ENCODE measurements at regions not wholly inside any gene's neighbourhood (a gene's known extent, or its start where the extent isn't known, plus 50 kb on each side); places are given as distances from the start of the nearest gene placed in this dataset.
"Not testable (repeated sequence)": the region's sequence is repeated elsewhere in the genome, so short reads cannot be mapped to it uniquely, and the experiment has no call there.

GRCh38 chr13:40054422-40054821 lies 399.0 kb downstream of the COG6 start:
- DNase-seq: not testable (repeated sequence)

- DNase-seq: no peak
These were observed 401.6 kb downstream of the COG6 start for GRCh38 chr13:40056898-40057619.

GRCh38 chr13:40058757-40059236 lies 403.3 kb downstream of the COG6 start:
- DNase-seq: peak; percentile 26

- no peak for DNase-seq
These were observed 404.2 kb downstream of the COG6 start for GRCh38 chr13:40059540-40060232.

- peak; percentile 77 for DNase-seq
These were observed 405.0 kb downstream of the COG6 start for GRCh38 chr13:40060296-40061007.

- DNase-seq: no peak
These were observed 406.3 kb downstream of the COG6 start for GRCh38 chr13:40061466-40062450.

- no peak for DNase-seq
These were observed 407.8 kb downstream of the COG6 start for GRCh38 chr13:40063278-40063698.

GRCh38 chr13:40063703-40064102 lies 408.2 kb downstream of the COG6 start:
- DNase-seq: no peak

- no peak for DNase-seq
These were observed 409.0 kb downstream of the COG6 start for GRCh38 chr13:40064154-40065097.

- DNase-seq: peak; percentile 81
These were observed 413.9 kb downstream of the COG6 start for GRCh38 chr13:40069173-40070044.

- DNase-seq: no peak
These were observed 414.9 kb downstream of the COG6 start for GRCh38 chr13:40070357-40070756.

- DNase-seq: no peak
These were observed 417.2 kb downstream of the COG6 start for GRCh38 chr13:40072663-40073120.

- DNase-seq: no peak
These were observed 418.9 kb downstream of the COG6 start for GRCh38 chr13:40074338-40074737.

- no peak for DNase-seq
These were observed 419.8 kb downstream of the COG6 start for GRCh38 chr13:40075281-40075680.

GRCh38 chr13:40076765-40077362 lies 421.4 kb downstream of the COG6 start:
- DNase-seq: no peak

- DNase-seq: no peak
These were observed 422.1 kb downstream of the COG6 start for GRCh38 chr13:40077396-40078027.

GRCh38 chr13:40079721-40080120 lies 424.3 kb downstream of the COG6 start:
- no peak for DNase-seq

- no peak for DNase-seq
These were observed 425.2 kb downstream of the COG6 start for GRCh38 chr13:40080676-40081075.

- DNase-seq: no peak
These were observed 427.2 kb downstream of the COG6 start for GRCh38 chr13:40082639-40083038.

Data from activated CD4-positive, alpha-beta T cell treated with anti-CD3 and anti-CD28 coated beads for 48 hours (primary cell).